Omental fat pad (tissue), 3 donors: ENCODE measurements at regions not wholly inside any gene's neighbourhood (a gene's known extent, or its start where the extent isn't known, plus 50 kb on each side); places are given as distances from the start of the nearest gene placed in this dataset.
"Not testable (repeated sequence)": the region's sequence is repeated elsewhere in the genome, so short reads cannot be mapped to it uniquely, and the experiment has no call there.

Experiments used
- ATAC-seq: fragments of 150-250 bp; one replicate; pipeline ENCODE4 v1.9.1; 2016; ENCODE audit warnings: mild to moderate bottlenecking, moderate library complexity; ENCODE audit not compliant: low FRiP score
- DNase-seq: peaks from one replicate; pipeline ENCODE4 v3.0.0-alpha.2; 2019; ENCODE audit warnings: low spot score
- TF ChIP-seq, protein P1 (sequence below), 3 donors: fragments of 450-650 bp; IDR thresholded peaks; one replicate each; pipeline ENCODE4 v1.5.1; 2016 to 2017; ENCODE audit warnings: antibody characterized with exemption in 3 of 3, mild to moderate bottlenecking in 3 of 3, moderate library complexity in 2 of 3

DNA sequence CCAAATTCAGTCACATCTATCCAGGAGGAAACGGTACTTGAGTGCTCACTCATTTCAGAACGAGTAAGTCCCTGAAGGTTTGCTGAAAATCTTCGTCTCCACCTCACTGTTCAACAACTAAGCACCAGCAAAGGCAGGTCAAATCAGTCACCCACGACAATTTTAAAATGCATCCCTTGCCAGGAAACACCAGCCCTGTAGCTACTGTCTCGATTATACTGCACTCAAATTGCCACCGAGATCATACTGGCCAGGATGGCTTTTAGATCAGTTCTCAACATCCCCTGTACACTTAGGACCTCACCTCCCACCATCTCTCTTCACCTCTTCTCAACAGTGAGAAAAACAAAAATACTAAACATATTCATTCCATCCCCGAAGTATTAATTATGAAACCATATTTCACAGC, 298.6 kb downstream of the AGTPBP1 start:
- no peak for ATAC-seq
- no peak for DNase-seq
- TF ChIP-seq, protein P1, sequence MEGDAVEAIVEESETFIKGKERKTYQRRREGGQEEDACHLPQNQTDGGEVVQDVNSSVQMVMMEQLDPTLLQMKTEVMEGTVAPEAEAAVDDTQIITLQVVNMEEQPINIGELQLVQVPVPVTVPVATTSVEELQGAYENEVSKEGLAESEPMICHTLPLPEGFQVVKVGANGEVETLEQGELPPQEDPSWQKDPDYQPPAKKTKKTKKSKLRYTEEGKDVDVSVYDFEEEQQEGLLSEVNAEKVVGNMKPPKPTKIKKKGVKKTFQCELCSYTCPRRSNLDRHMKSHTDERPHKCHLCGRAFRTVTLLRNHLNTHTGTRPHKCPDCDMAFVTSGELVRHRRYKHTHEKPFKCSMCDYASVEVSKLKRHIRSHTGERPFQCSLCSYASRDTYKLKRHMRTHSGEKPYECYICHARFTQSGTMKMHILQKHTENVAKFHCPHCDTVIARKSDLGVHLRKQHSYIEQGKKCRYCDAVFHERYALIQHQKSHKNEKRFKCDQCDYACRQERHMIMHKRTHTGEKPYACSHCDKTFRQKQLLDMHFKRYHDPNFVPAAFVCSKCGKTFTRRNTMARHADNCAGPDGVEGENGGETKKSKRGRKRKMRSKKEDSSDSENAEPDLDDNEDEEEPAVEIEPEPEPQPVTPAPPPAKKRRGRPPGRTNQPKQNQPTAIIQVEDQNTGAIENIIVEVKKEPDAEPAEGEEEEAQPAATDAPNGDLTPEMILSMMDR (IDR thresholded peaks at IDR 0.05) = no peak

DNA sequence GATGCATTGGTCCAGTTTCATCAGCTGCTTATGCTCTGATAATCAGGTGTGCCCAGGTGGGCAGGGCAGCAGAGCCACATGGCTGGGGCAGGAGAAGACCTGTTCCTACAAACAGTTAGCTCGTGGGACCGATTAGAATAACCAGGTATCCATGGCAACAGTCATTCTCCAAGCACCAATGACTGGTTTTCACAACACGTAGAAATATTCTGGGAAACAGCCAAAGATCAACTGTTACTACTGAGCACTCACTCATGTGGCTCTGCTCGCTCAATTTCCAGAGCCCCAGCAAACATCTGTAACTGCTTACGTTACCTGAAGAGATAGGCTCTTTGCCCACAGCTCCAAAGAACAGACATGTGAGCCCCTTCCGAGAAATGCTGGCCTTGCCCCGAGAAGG, 302.0 kb downstream of the AGTPBP1 start:
- DNase-seq (no peak), ATAC-seq (no peak)
- TF ChIP-seq, protein P1 (IDR thresholded peaks at IDR 0.05) = no peak

DNA sequence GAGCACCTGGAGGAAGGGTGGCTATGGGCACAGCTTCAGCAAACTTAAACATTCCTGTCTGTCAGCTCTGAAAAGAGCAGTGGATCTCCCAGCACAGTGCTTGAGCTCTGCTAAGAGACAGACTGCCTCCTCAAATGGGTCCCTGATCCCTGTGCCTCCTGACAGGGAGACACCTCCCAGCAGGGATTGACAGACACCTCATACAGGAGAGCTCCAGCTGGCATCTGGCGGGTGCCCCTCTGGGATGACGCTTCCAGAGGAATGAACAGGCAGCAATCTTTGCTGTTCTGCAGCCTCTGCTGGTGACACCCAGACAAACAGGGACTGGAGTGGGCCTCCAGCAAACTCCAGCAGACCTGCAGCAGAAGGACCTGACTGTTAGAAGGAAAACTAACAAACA, 307.8 kb downstream of the AGTPBP1 start:
- not testable (repeated sequence) for DNase-seq, ATAC-seq

DNA sequence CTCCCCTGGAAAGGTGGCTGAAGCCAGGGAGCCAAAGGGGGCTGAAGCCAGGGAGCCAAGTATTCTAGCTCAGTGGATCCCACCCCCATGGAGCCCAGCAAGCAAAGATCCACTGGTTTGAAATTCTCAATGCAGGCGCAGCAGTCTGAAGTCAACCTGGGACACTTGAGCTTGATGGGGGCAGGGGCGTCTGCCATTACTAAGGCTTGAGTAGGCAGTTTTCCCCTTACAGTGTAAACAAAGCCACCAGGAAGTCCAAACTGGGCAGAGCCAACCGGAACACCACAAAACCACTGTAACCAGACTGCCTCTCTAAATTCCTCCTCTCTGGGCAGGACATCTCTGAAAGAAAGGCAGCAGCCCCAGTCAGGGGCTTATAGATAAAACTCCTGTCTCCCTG, 308.2 kb downstream of the AGTPBP1 start:
- not testable (repeated sequence) for DNase-seq, ATAC-seq

DNA sequence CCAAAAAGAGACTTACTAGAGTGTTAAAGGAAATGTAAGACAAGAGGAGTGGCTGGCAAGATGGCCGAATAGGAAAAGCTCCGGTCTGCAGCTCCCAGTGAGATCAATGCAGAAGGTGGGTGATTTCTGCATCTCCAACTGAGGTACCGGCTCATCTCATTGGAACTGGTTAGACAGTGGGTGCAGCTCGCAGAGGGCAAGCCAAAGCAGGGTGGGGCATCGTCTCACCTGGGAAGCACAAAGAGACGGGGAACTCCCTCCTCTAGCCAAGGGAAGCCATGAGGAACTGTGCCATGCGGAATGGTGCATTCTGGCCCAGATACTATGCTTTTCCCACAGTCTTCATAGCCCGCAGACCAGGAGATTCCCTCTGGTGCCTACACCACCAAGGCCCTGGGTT, 308.7 kb downstream of the AGTPBP1 start:
- ATAC-seq (no peak), DNase-seq (no peak)
- TF ChIP-seq, protein P1 (IDR thresholded peaks at IDR 0.05) = no peak

DNA sequence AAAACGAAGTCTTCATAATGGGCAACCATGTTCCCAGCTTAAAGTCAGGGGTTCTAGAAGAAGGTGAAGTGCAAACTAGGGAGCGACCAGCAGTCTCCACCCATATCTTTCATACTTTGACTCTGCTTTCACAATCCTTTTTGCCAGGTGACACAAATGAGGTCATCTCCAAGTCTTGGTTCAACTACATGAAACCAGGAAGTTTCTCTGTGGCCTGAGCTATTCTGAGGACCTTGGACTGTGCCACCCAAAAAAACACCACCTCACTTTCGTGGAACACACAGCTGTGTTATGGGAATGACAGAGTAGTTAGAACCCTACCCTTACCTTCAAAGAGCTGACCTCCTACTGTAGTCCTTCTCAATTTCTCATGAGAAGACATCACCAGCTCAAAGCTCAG, 309.2 kb downstream of the AGTPBP1 start:
- DNase-seq = no peak
- no peak for ATAC-seq
- TF ChIP-seq, protein P1 (IDR thresholded peaks at IDR 0.05) = no peak

DNA sequence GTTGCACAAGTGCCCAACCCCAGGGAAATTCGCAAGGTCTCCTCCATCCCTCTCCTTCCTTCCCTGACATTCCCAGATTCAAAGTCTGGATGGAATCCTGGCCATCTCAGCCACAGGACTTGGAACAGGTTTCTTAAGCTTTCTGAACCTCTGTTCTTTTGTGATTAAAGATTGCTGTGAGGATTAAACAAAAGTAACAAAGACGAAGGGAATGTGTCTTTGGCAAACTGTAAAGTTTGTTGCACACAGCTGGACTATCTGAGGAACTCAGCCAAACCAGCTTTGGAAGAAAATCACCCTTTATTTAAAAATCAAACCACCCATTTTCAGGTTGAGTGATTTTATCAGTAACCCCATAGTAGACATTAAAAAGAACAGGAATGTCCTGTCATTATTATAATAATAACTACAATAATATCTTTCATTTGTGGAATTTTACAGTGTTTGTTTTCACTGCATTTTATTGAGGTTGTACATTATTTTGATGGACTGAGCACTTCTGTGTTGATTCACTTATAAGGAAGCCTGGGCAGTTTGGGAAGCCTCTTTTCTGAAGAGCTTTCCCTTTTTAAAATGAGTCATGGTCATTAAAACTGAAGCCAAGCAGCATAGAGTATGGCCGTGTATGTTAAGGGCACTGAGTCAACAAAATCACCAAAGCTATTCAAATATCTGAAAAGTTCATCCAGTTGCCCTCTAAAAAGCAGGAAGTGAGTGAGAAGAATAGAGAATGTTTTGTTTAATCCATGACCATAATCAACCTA, 310.2 kb downstream of the AGTPBP1 start:
- no peak for ATAC-seq
- no peak for DNase-seq
- TF ChIP-seq, protein P1 (IDR thresholded peaks at IDR 0.05) = no peak

DNA sequence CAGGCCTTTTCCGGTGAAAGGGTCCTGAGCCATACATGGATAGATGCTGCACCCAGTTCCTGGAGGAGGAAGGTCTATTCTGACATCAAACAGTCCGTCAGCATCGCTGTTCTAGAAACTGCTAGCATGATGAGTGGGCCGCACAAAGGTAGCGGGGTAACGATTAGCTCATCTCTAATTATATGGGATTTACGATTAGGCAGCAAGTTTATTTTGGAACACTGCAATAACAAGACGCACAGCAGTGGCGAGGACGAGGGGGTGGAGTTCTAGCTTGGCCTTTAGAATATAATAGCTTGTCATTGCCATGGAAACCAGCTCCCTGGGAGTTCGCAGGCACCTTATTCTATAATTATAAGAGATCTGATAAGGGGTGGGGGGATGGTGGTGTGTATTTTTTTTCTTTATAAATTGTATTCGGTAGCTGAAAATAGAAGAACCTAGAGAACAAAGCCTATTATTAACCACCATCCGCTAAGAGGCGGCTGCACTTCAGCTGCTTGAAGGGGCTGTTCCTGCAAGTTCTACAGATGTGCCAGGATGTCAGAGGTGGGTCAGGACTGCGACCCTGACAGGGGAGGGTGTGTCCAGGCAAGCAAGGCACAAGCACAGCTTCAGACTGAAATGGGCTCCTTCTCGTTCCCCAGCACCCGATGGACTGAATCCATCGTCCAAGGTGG, 311.0 kb downstream of the AGTPBP1 start:
- TF ChIP-seq, protein P1 (IDR thresholded peaks at IDR 0.05) = no peak
- no peak for DNase-seq
- ATAC-seq = no peak
